Gastroesophageal sphincter (tissue), 4 donors: ENCODE measurements at regions not wholly inside any gene's neighbourhood (a gene's known extent, or its start where the extent isn't known, plus 50 kb on each side); places are given as distances from the start of the nearest gene placed in this dataset.

ENCODE experiments used
- ATAC-seq: fragments of 150-250 bp; one replicate; pipeline ENCODE4 v1.9.1; 2016; ENCODE audit warnings: mild to moderate bottlenecking, moderate library complexity
- H3K27ac ChIP-seq, 4 donors: fragments of 200-600 bp; sonication (generic) in 3 of 4; 1 replicate in 3 of 4; 2 replicates in 1 of 4; pipeline ENCODE4 v1.5.1; 2016 to 2019
- H3K27me3 ChIP-seq: fragments of 200-600 bp; sonication (generic); one replicate; pipeline ENCODE4 v1.5.1; 2019
- H3K36me3 ChIP-seq, 2 donors: fragments of 200-600 bp; sonication (generic); one replicate each; pipeline ENCODE4 v1.5.1; 2019; ENCODE audit warnings: control low read depth in 1 of 2
- H3K4me1 ChIP-seq, 3 donors: fragments of 200-600 bp; sonication (generic); 1 replicate in 2 of 3; 2 replicates in 1 of 3; pipeline ENCODE4 v1.5.1; 2016 to 2019; ENCODE audit warnings: control low read depth in 2 of 3
- H3K4me3 ChIP-seq, 2 donors: fragments of 200-600 bp; sonication (generic); one replicate each; pipeline ENCODE4 v1.5.1; 2019; ENCODE audit warnings: mild to moderate bottlenecking in 1 of 2, moderate library complexity in 1 of 2
- H3K9me3 ChIP-seq, 3 donors: fragments of 200-600 bp; sonication (generic); one replicate each; pipeline ENCODE4 v1.5.1; 2017 to 2019; ENCODE audit warnings: control low read depth in 2 of 3
- CTCF ChIP-seq, 4 experiments: fragments of 200-600 bp in 2 of 4; fragments of 450-650 bp in 2 of 4; sonication (generic) in 1 of 4; IDR thresholded peaks; one replicate each; pipeline ENCODE4 v1.5.1; 2017 to 2019; ENCODE audit warnings: antibody characterized with exemption in 4 of 4, mild to moderate bottlenecking in 2 of 4, moderate library complexity in 2 of 4
- EP300 ChIP-seq: sonication (generic); formaldehyde crosslinking; IDR thresholded peaks from one replicate; pipeline ENCODE4 v1.6.1; 2017; ENCODE audit warnings: antibody characterized with exemption, mild to moderate bottlenecking
- POLR2A ChIP-seq, 2 donors: fragments of 450-650 bp; IDR thresholded peaks; one replicate each; pipeline ENCODE4 v1.6.1; 2017; ENCODE audit warnings: antibody characterized with exemption in 2 of 2, mild to moderate bottlenecking in 2 of 2, moderate library complexity in 1 of 2
- POLR2AphosphoS5 ChIP-seq: sonication (generic); formaldehyde crosslinking; IDR thresholded peaks from one replicate; pipeline ENCODE4 v1.6.1; 2017; ENCODE audit warnings: antibody characterized with exemption
- WGBS, 2 donors: methylation state at CpG; one replicate each; pipeline ENCODE4 v1.1.5; 2018; ENCODE audit warnings: low coverage in 1 of 2; 5-methylcytosine and 5-hydroxymethylcytosine counted together

- H3K27ac ChIP-seq = no peak overlapping the region
- H3K27me3 ChIP-seq = no peaks in the 10 kb centered on the region
- WGBS, 2 donors = 83 to 89% methylated on average over 1 of the region's 1 CpG
- ATAC-seq = no peak
- no peaks in the 10 kb centered on the region for H3K36me3 ChIP-seq
- no peaks in the 10 kb centered on the region for H3K4me1 ChIP-seq
- H3K9me3 ChIP-seq = no peaks in the 10 kb centered on the region
- TF ChIP-seq POLR2AphosphoS5 (no peak), POLR2A (IDR thresholded peaks at IDR 0.05) (no peak)
- H3K4me3 ChIP-seq = no peak overlapping the region
These were observed 611.4 kb downstream of the DACH1 start for GRCh38 chr13:71255633-71256032.

GRCh38 chr13:71254384-71254783 lies 612.6 kb downstream of the DACH1 start:
- no peaks in the 10 kb centered on the region for H3K36me3 ChIP-seq
- WGBS, 2 donors = 92 to 95% methylated on average over 2 to 4 of the region's 4 CpGs
- H3K9me3 ChIP-seq = no peaks in the 10 kb centered on the region
- H3K4me3 ChIP-seq = no peak overlapping the region
- H3K4me1 ChIP-seq = no peaks in the 10 kb centered on the region
- no peak for ATAC-seq
- no peaks in the 10 kb centered on the region for H3K27me3 ChIP-seq
- H3K27ac ChIP-seq = no peak overlapping the region
- TF ChIP-seq CTCF (IDR thresholded peaks at IDR 0.05) (no peak), POLR2A (IDR thresholded peaks at IDR 0.05) (no peak), POLR2AphosphoS5 (no peak), EP300 (no peak)

- H3K27ac ChIP-seq = no peak overlapping the region
- H3K36me3 ChIP-seq = no peaks in the 10 kb centered on the region
- no peak overlapping the region for H3K4me3 ChIP-seq
- H3K4me1 ChIP-seq = no peaks in the 10 kb centered on the region
- no peaks in the 10 kb centered on the region for H3K9me3 ChIP-seq
- TF ChIP-seq POLR2AphosphoS5 = no peak
- TF ChIP-seq POLR2A (IDR thresholded peaks at IDR 0.05) = no peak
- TF ChIP-seq CTCF (IDR thresholded peaks at IDR 0.05) = no peak
- TF ChIP-seq EP300 = no peak
- H3K27me3 ChIP-seq = no peaks in the 10 kb centered on the region
- no peak for ATAC-seq
- 46 to 54% methylated on average over 4 of the region's 4 CpGs for WGBS, 2 donors
These were observed 614.8 kb downstream of the DACH1 start for GRCh38 chr13:71252184-71252704.

- Histone ChIP-seq H3K4me3 (no peak overlapping the region), H3K4me1 (no peaks in the 10 kb centered on the region), H3K27ac (no peak overlapping the region), H3K36me3 (no peaks in the 10 kb centered on the region), H3K27me3 (no peaks in the 10 kb centered on the region), H3K9me3 (no peaks in the 10 kb centered on the region)
- ATAC-seq = no peak
- 75 to 88% methylated on average over 4 of the region's 4 CpGs for WGBS, 2 donors
- TF ChIP-seq POLR2AphosphoS5 = no peak
- no peak for TF ChIP-seq EP300
- TF ChIP-seq POLR2A (IDR thresholded peaks at IDR 0.05) = no peak
- TF ChIP-seq CTCF (IDR thresholded peaks at IDR 0.05) = no peak
These were observed 615.6 kb downstream of the DACH1 start for GRCh38 chr13:71251292-71251951.

GRCh38 chr13:71249011-71249410 lies 618.0 kb downstream of the DACH1 start:
- no peak for TF ChIP-seq EP300
- no peak for TF ChIP-seq POLR2AphosphoS5
- TF ChIP-seq POLR2A (IDR thresholded peaks at IDR 0.05) = no peak
- no peak for TF ChIP-seq CTCF (IDR thresholded peaks at IDR 0.05)
- Histone ChIP-seq H3K36me3 (no peaks in the 10 kb centered on the region), H3K27ac (no peak overlapping the region), H3K9me3 (no peaks in the 10 kb centered on the region), H3K4me1 (no peaks in the 10 kb centered on the region), H3K4me3 (no peak overlapping the region), H3K27me3 (no peaks in the 10 kb centered on the region)
- ATAC-seq = no peak
- WGBS, 2 donors = 45 to 48% methylated on average over 1 of the region's 1 CpG
